ENCODE measurements at regions not wholly inside any gene's neighbourhood (a gene's known extent, or its start where the extent isn't known, plus 50 kb on each side); places are given as distances from the start of the nearest gene placed in this dataset.

GRCh38 chr14:101223561-101224162 lies 320.1 kb upstream of the RTL1 start:
- no TSS peak for BruUV-seq (replicated peaks)
- H4K8ac ChIP-seq (ENCODE audit: low read depth in 2 of 2, low read length in 2 of 2) = no peak overlapping the region
- H3K27ac ChIP-seq (ENCODE audit: insufficient read depth, low read length) = no peak overlapping the region
- H2BK15ac ChIP-seq (ENCODE audit: low read depth, low read length) = no peak overlapping the region
- no peaks in the 10 kb centered on the region for H3K79me1 ChIP-seq (ENCODE audit: low read depth in 1 of 2, low read length in 2 of 2)
- ATAC-seq (ENCODE audit: low read depth) (no peak), DNase-seq (no peak)
- no peak overlapping the region for H3K23ac ChIP-seq (ENCODE audit: low read depth, low read length)
- ChIA-PET POLR2A (ENCODE audit: unreplicated experiment) (no interaction called here), CTCF (no interaction called here)
- no peak overlapping the region for H4K5ac ChIP-seq (ENCODE audit: low read depth, low read length)
- H4K20me1 ChIP-seq (ENCODE audit: insufficient read depth, low read length) = no peaks in the 10 kb centered on the region
- no peak overlapping the region for H2AFZ ChIP-seq (replicated peaks; ENCODE audit: low read length, poor library complexity)
- H3K4me1 ChIP-seq (ENCODE audit: control insufficient read depth, insufficient read depth, low read length) = no peaks in the 10 kb centered on the region
- H2BK20ac ChIP-seq (ENCODE audit: low read depth, low read length) = no peak overlapping the region
- no peak overlapping the region for H2BK120ac ChIP-seq (ENCODE audit: low read depth, low read length)
- H4K91ac ChIP-seq (ENCODE audit: insufficient read depth, low read depth, low read length) = no peak overlapping the region
- H3K4ac ChIP-seq (ENCODE audit: low read depth, low read length) = no peak overlapping the region
- TF ChIP-seq MXI1 (IDR thresholded peaks at IDR 0.05; ENCODE audit: borderline replicate concordance, low read depth, low read length) (no peak), SMC3 (IDR thresholded peaks at IDR 0.05; ENCODE audit: low read depth, low read length) (no peak), USF2 (IDR thresholded peaks at IDR 0.05; ENCODE audit: low read depth, low read length) (no peak), BHLHE40 (IDR thresholded peaks at IDR 0.05; ENCODE audit: low read depth, low read length) (no peak), POLR2A (IDR thresholded peaks at IDR 0.05; ENCODE audit: low read depth, low read length) (no peak), RAD21 (IDR thresholded peaks at IDR 0.05; ENCODE audit: low read length) (no peak), RCOR1 (IDR thresholded peaks at IDR 0.05; ENCODE audit: insufficient replicate concordance, low read length) (no peak), CTCF (conservative IDR thresholded peaks at IDR 0.05; ENCODE audit: low read depth, low read length) (no peak), MAFK (IDR thresholded peaks at IDR 0.05; ENCODE audit: low read depth, low read length) (no peak)
- no peaks in the 10 kb centered on the region for H3K36me3 ChIP-seq (ENCODE audit: control insufficient read depth, insufficient read depth, low read length)
- intact Hi-C loops (cut with micrococcal nuclease) (no loop called here), dilution Hi-C loops (cut with HindIII; ENCODE audit: low sequenced_read_pairs, unreplicated experiment) (no loop called here), in situ Hi-C loops (cut with MboI; ENCODE audit: low sequenced_read_pairs) (no loop called here)
- H3K9me1 ChIP-seq (ENCODE audit: insufficient read depth, low read length) = no peaks in the 10 kb centered on the region
- peaks cover 21% of the 10 kb centered on the region for H3K27me3 ChIP-seq (ENCODE audit: control insufficient read depth, insufficient read depth, low read length)
- no peak overlapping the region for H3K4me2 ChIP-seq (ENCODE audit: low read depth, low read length)
- H3K18ac ChIP-seq (ENCODE audit: low read depth, low read length) = no peak overlapping the region
- H2BK5ac ChIP-seq (ENCODE audit: low read depth, low read length, poor library complexity, severe bottlenecking) = no peak overlapping the region
- no peak overlapping the region for H2AK5ac ChIP-seq (ENCODE audit: low read depth, low read length)
- no peaks in the 10 kb centered on the region for H3K9me3 ChIP-seq (ENCODE audit: control insufficient read depth, insufficient read depth, low read length)
- no peak overlapping the region for H3K56ac ChIP-seq (ENCODE audit: extremely low read depth, insufficient read depth, low read length)
- WGBS, 2 experiments (ENCODE audit: extremely low coverage in 2 of 2, insufficient read length in 1 of 2) = 81% methylated on average over 8 of the region's 10 CpGs; no CpG with 5 or more reads in 1 of the 2 experiments
- H2AK9ac ChIP-seq (replicated peaks; ENCODE audit: low read depth, low read length, poor library complexity) = no peak overlapping the region
- no peak overlapping the region for H3K14ac ChIP-seq (replicated peaks; ENCODE audit: low read depth, low read length)
- no peak overlapping the region for H3K9ac ChIP-seq (ENCODE audit: low read depth, low read length)
- H3K4me3 ChIP-seq (ENCODE audit: insufficient read depth, low read depth, low read length) = no peak overlapping the region
